Mesenchymal stem cell (in vitro differentiated cells and primary cell): ENCODE measurements at regions not wholly inside any gene's neighbourhood (a gene's known extent, or its start where the extent isn't known, plus 50 kb on each side); places are given as distances from the start of the nearest gene placed in this dataset.
A peak's percentile ranks its signal among the peaks of the same experiment; 100 is the strongest.

Experiments
- DNase-seq: peaks from one replicate; pipeline ENCODE4 v3.0.0-alpha.2; 2013
- H2AFZ ChIP-seq: one replicate; pipeline ENCODE4 v1.6.1; 2013; ENCODE audit warnings: low read depth, mild to moderate bottlenecking, control low read depth, inconsistent platforms, low read length, moderate library complexity
- H2AK5ac ChIP-seq: 2 replicates; pipeline ENCODE4 v1.6.1; 2013; ENCODE audit warnings: low read length, moderate library complexity, mild to moderate bottlenecking, inconsistent platforms; ENCODE audit not compliant: severe bottlenecking
- H2BK120ac ChIP-seq: one replicate; pipeline ENCODE4 v1.6.1; 2013; ENCODE audit warnings: low read depth, mild to moderate bottlenecking, inconsistent platforms, low read length, moderate library complexity
- H2BK12ac ChIP-seq, 2 experiments: one replicate each; pipeline ENCODE4 v1.6.1; 2013; ENCODE audit warnings: inconsistent platforms in 2 of 2, low read length in 2 of 2, mild to moderate bottlenecking in 2 of 2, moderate library complexity in 2 of 2, control low read depth in 1 of 2
- H2BK15ac ChIP-seq: one replicate; pipeline ENCODE4 v1.6.1; 2013; ENCODE audit warnings: mild to moderate bottlenecking, low read depth, inconsistent platforms; ENCODE audit not compliant: poor library complexity, severe bottlenecking
- H2BK5ac ChIP-seq: 2 replicates; pipeline ENCODE4 v1.6.1; 2013; ENCODE audit warnings: low read depth, mild to moderate bottlenecking, low read length, control low read depth, inconsistent platforms; ENCODE audit not compliant: poor library complexity, severe bottlenecking
- H3K14ac ChIP-seq, 2 experiments: one replicate each; pipeline ENCODE4 v1.6.1; 2013; ENCODE audit warnings: inconsistent platforms in 2 of 2, low read length in 2 of 2, control low read depth in 1 of 2, mild to moderate bottlenecking in 1 of 2, moderate library complexity in 1 of 2
- H3K18ac ChIP-seq, 2 experiments: one replicate each; pipeline ENCODE4 v1.6.1; 2013; ENCODE audit warnings: inconsistent platforms in 2 of 2, low read length in 2 of 2, control low read depth in 1 of 2, low read depth in 1 of 2, mild to moderate bottlenecking in 1 of 2
- H3K23ac ChIP-seq, 2 experiments: one replicate each; pipeline ENCODE4 v1.6.1; 2013; ENCODE audit warnings: inconsistent platforms in 2 of 2, low read length in 2 of 2, mild to moderate bottlenecking in 2 of 2, moderate library complexity in 2 of 2, control low read depth in 1 of 2
- H3K27ac ChIP-seq: 2 replicates; pipeline ENCODE4 v1.5.1; 2013; ENCODE audit warnings: mild to moderate bottlenecking, moderate library complexity, low read length, control low read depth, inconsistent platforms; ENCODE audit not compliant: poor library complexity, severe bottlenecking
- H3K27me3 ChIP-seq, 2 experiments: 2 replicates each; pipeline versions ENCODE4 v1.6.1 to v1.7.0; 2013; ENCODE audit warnings: low read length in 2 of 2, mild to moderate bottlenecking in 2 of 2, moderate library complexity in 2 of 2, control low read depth in 1 of 2, inconsistent platforms in 1 of 2; ENCODE audit not compliant: control insufficient read depth in 1 of 2, insufficient read depth in 1 of 2
- H3K36me3 ChIP-seq, 2 experiments: 2 replicates each; pipeline versions ENCODE4 v1.6.1 to v1.7.0; 2013; ENCODE audit warnings: low read length in 2 of 2, control low read depth in 1 of 2, inconsistent platforms in 1 of 2, low read depth in 1 of 2, mild to moderate bottlenecking in 1 of 2; ENCODE audit not compliant: insufficient read depth in 2 of 2, control insufficient read depth in 1 of 2
- H3K4ac ChIP-seq, 2 experiments: one replicate each; pipeline ENCODE4 v1.6.1; 2013; ENCODE audit warnings: inconsistent platforms in 2 of 2, low read length in 2 of 2, mild to moderate bottlenecking in 2 of 2, moderate library complexity in 2 of 2, control low read depth in 1 of 2, low read depth in 1 of 2
- H3K4me1 ChIP-seq: 2 replicates; pipeline ENCODE4 v1.6.1; 2013; ENCODE audit warnings: low read depth, low read length, control low read depth; ENCODE audit not compliant: control insufficient read depth, insufficient read depth
- H3K4me2 ChIP-seq: 2 replicates; pipeline ENCODE4 v1.6.1; 2013; ENCODE audit warnings: low read length, mild to moderate bottlenecking, inconsistent platforms; ENCODE audit not compliant: poor library complexity, severe bottlenecking
- H3K4me3 ChIP-seq, 2 experiments: 2 replicates each; pipeline versions ENCODE4 v1.5.1 to v1.7.0; 2013; ENCODE audit warnings: low read length in 2 of 2, mild to moderate bottlenecking in 2 of 2, control low read depth in 1 of 2, low read depth in 1 of 2; ENCODE audit not compliant: insufficient read depth in 1 of 2
- H3K79me1 ChIP-seq: replicated peaks from 2 replicates; pipeline ENCODE4 v1.6.1; 2013; ENCODE audit warnings: mild to moderate bottlenecking, control low read depth, low read length, inconsistent platforms; ENCODE audit not compliant: poor library complexity, severe bottlenecking
- H3K9ac ChIP-seq: 2 replicates; pipeline ENCODE4 v1.7.0; 2013; ENCODE audit warnings: mild to moderate bottlenecking, low read length, moderate library complexity
- H3K9me3 ChIP-seq: 2 replicates; pipeline ENCODE4 v1.7.0; 2013; ENCODE audit warnings: mild to moderate bottlenecking, low read length; ENCODE audit not compliant: control insufficient read depth
- H4K8ac ChIP-seq: one replicate; pipeline ENCODE4 v1.6.1; 2013; ENCODE audit warnings: inconsistent platforms, mild to moderate bottlenecking, low read length, moderate library complexity
- H4K91ac ChIP-seq: one replicate; pipeline ENCODE4 v1.6.1; 2013; ENCODE audit warnings: mild to moderate bottlenecking, low read length, inconsistent platforms
- WGBS: methylation state at CpG from one replicate; pipeline ENCODE4 v1.1.7; 2013; ENCODE audit warnings: mixed read lengths; 5-methylcytosine and 5-hydroxymethylcytosine counted together

DNA sequence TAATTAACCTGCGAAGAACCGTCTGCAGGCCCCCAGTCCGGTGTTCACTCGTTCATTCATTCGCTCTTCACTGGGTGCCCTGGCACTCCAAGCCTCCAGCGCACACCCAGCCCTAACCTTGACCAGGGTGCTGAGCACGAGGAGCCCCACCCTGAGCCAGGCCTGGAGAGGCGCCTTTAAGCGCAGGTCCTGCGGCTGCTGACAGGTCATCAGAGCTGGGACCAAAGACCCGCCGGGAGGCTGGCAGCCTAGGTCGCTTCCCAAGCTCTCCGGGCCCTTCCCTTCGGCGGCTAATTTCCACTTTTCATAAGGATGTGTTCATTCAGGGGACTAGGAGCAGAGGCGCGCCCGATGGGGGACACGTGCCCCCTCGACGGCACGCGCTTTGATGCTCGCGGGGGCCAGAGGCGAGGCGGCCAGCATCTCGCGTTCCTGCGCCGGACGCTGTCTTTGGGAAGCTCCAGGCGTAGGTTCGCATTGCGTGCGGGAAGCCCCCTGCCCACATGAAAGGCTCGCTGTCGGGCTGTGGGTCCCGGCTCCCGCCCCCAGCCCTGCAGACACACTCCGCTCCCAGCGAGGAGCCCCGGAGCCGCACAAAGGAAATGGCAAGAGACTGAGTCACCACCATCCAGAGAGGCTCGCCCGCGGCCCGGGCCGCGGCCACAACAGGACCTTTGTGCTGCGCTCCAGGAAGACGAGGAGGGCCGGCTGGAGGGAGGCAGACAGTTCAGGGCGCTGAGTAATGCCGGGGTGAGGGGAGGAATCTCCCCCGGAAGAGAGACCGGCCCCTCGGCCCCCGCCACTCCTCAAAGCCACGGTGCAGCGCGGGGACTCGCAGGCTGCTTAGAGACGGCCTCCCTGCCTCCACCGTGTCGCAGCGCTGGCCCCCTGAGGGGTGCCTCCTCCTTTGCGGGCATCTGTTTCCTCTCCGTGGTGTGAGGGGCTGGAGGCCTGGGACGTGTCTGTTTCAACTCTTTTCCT lies 266.4 kb upstream of the HES1 start:
- H2AFZ ChIP-seq: peak overlapping the region; percentile 6
- H4K91ac ChIP-seq: peak overlapping the region; percentile 98
- peak overlapping the region; percentile 52 for H3K4me2 ChIP-seq
- H3K4me1 ChIP-seq: peaks cover 36% of the 10 kb centered on the region
- H2BK12ac ChIP-seq: peak overlapping the region; percentile 94
- peak overlapping the region; percentile 78 for H2BK120ac ChIP-seq
- no peak overlapping the region for H3K9ac ChIP-seq
- H3K79me1 ChIP-seq: no peaks in the 10 kb centered on the region
- H2BK15ac ChIP-seq: peak overlapping the region; percentile 87
- H3K36me3 ChIP-seq: no peaks in the 10 kb centered on the region
- H3K23ac ChIP-seq: peak overlapping the region in 1 of 2 experiments; percentile 5
- peak; percentile 96 for DNase-seq
- H2AK5ac ChIP-seq: peak overlapping the region; percentile 75
- H3K9me3 ChIP-seq: no peaks in the 10 kb centered on the region
- peak overlapping the region; percentile 65 to 83 for H3K4ac ChIP-seq
- peak overlapping the region in 1 of 2 experiments; percentile 5 for H3K4me3 ChIP-seq
- peak overlapping the region; percentile 82 to 96 for H3K18ac ChIP-seq
- H3K14ac ChIP-seq: no peak overlapping the region
- 15% methylated on average over 71 of the region's 71 CpGs for WGBS
- H4K8ac ChIP-seq: peak overlapping the region; percentile 90
- H3K27ac ChIP-seq: peak overlapping the region; percentile 20
- peak overlapping the region; percentile 63 for H2BK5ac ChIP-seq
- peaks cover 2 to 19% of the 10 kb centered on the region in 2 experiments for H3K27me3 ChIP-seq

DNA sequence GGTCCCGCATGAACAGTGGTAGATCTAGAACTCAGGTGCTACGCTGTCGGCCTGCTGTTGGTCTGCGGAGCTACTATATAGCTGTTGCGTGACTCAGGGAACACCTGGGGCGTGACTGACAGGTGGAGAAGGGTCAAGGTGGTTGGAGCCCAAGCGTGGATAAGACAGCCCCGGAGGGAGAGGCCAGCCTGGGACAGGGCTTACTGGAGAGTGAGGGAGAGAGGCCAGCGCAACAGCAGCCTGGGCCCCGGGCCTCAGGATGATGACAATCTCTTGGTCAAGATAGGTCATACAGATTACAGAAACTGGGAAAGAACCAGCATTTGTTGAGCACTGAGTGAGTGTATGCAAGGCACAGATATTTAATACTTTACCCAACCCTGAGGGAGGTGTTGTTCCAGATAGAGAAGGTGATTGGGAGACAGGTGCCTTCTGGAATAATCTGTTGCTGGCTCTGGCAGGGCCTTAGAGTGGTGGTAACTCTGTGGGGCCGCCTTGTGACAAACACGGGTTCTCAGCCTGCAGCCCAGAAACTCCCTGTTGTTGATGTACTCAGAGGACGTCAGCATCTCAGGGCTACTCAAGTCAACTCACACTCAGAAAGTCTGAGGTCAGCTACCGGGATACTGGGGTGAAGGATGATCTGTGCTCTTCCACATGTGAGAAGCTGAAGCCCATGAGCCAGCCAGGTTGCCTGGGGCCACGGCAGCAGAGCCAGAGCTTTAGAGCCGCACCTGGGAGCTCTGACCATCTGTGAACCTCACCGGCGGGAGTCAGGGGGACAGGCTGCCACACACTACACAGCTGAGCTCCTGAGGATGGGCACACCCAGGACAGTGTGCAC lies 265.4 kb upstream of the HES1 start:
- Histone ChIP-seq H3K36me3 (no peaks in the 10 kb centered on the region), H3K23ac (no peak overlapping the region), H3K4me3 (no peak overlapping the region), H3K4me1 (peaks cover 36% of the 10 kb centered on the region), H3K18ac (peak overlapping the region; percentile 77 to 96), H4K8ac (peak overlapping the region; percentile 88), H3K79me1 (no peaks in the 10 kb centered on the region), H2BK15ac (peak overlapping the region; percentile 82), H2AFZ (no peak overlapping the region), H2BK12ac (peak overlapping the region; percentile 80 to 95), H3K9ac (no peak overlapping the region), H2BK120ac (peak overlapping the region; percentile 78), H4K91ac (peak overlapping the region; percentile 98), H3K27ac (no peak overlapping the region), H3K9me3 (no peaks in the 10 kb centered on the region), H2AK5ac (peak overlapping the region; percentile 21), H3K4me2 (no peak overlapping the region), H3K14ac (no peak overlapping the region), H3K4ac (peak overlapping the region; percentile 81 to 86), H2BK5ac (no peak overlapping the region), H3K27me3 (peaks cover 0 to 27% of the 10 kb centered on the region in 2 experiments)
- DNase-seq: peak; percentile 60
- 70% methylated on average over 18 of the region's 18 CpGs for WGBS

DNA sequence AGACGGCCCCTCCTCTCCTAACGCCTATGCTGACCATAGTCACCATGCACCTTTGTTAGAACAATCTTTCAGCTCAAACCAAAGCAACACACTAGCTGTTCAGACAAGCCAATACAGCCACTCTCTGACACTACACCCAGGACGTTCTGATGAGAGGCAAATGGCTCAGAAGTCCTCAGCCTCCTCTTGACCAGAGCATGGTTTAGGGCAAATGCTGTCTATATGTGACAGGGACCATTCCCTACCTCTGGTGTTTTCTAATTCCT lies 264.8 kb upstream of the HES1 start:
- Histone ChIP-seq H2AFZ (no peak overlapping the region), H3K18ac (peak overlapping the region in 1 of 2 experiments; percentile 15), H3K9me3 (no peaks in the 10 kb centered on the region), H2BK120ac (peak overlapping the region; percentile 4), H2BK15ac (no peak overlapping the region), H3K14ac (no peak overlapping the region), H2BK5ac (no peak overlapping the region), H3K4me1 (peaks cover 36% of the 10 kb centered on the region), H3K36me3 (no peaks in the 10 kb centered on the region), H3K9ac (no peak overlapping the region), H3K79me1 (no peaks in the 10 kb centered on the region), H4K8ac (no peak overlapping the region), H3K27ac (no peak overlapping the region), H3K4ac (peak overlapping the region in 1 of 2 experiments; percentile 35), H2BK12ac (peak overlapping the region; percentile 80 to 95), H3K23ac (no peak overlapping the region), H3K4me3 (no peak overlapping the region), H3K4me2 (no peak overlapping the region), H3K27me3 (peaks cover 0 to 32% of the 10 kb centered on the region in 2 experiments), H2AK5ac (no peak overlapping the region), H4K91ac (no peak overlapping the region)
- no peak for DNase-seq
- WGBS: 32% methylated on average over 3 of the region's 3 CpGs
